ENCODE measurements at regions not wholly inside any gene's neighbourhood (a gene's known extent, or its start where the extent isn't known, plus 50 kb on each side); places are given as distances from the start of the nearest gene placed in this dataset.

GRCh38 chr12:90124914-90125313, 416.3 kb upstream of the ATP2B1 start:
- Mint-ChIP-seq H3K9me3 (peaks cover 16% of the 10 kb centered on the region), H3K36me3 (ENCODE audit: low read depth) (no peaks in the 10 kb centered on the region), H3K4me3 (no peak overlapping the region), H3K4me1 (ENCODE audit: low read depth) (no peaks in the 10 kb centered on the region), H3K27me3 (ENCODE audit: low read depth) (no peaks in the 10 kb centered on the region), H3K27ac (no peak overlapping the region)

- Mint-ChIP-seq H3K4me1 (ENCODE audit: low read depth) (no peaks in the 10 kb centered on the region), H3K27ac (no peak overlapping the region), H3K36me3 (ENCODE audit: low read depth) (no peaks in the 10 kb centered on the region), H3K4me3 (no peak overlapping the region), H3K9me3 (peaks cover 22% of the 10 kb centered on the region), H3K27me3 (ENCODE audit: low read depth) (no peaks in the 10 kb centered on the region)
These were observed 415.7 kb upstream of the ATP2B1 start for GRCh38 chr12:90124289-90124688.

GRCh38 chr12:90122681-90123080, 414.0 kb upstream of the ATP2B1 start:
- H3K36me3 Mint-ChIP-seq (ENCODE audit: low read depth): no peaks in the 10 kb centered on the region
- no peaks in the 10 kb centered on the region for H3K4me1 Mint-ChIP-seq (ENCODE audit: low read depth)
- no peak overlapping the region for H3K4me3 Mint-ChIP-seq
- no peaks in the 10 kb centered on the region for H3K27me3 Mint-ChIP-seq (ENCODE audit: low read depth)
- H3K27ac Mint-ChIP-seq: no peak overlapping the region
- H3K9me3 Mint-ChIP-seq: peaks cover 31% of the 10 kb centered on the region

- Mint-ChIP-seq H3K36me3 (ENCODE audit: low read depth) (no peaks in the 10 kb centered on the region), H3K27me3 (ENCODE audit: low read depth) (no peaks in the 10 kb centered on the region), H3K27ac (no peak overlapping the region), H3K9me3 (peaks cover 31% of the 10 kb centered on the region), H3K4me3 (no peak overlapping the region), H3K4me1 (ENCODE audit: low read depth) (no peaks in the 10 kb centered on the region)
These were observed 412.0 kb upstream of the ATP2B1 start for GRCh38 chr12:90120627-90121026.

GRCh38 chr12:90112666-90113065, 404.0 kb upstream of the ATP2B1 start:
- no peaks in the 10 kb centered on the region for H3K4me1 Mint-ChIP-seq (ENCODE audit: low read depth)
- H3K9me3 Mint-ChIP-seq: no peaks in the 10 kb centered on the region
- no peaks in the 10 kb centered on the region for H3K36me3 Mint-ChIP-seq (ENCODE audit: low read depth)
- no peak overlapping the region for H3K4me3 Mint-ChIP-seq
- H3K27ac Mint-ChIP-seq: no peak overlapping the region
- H3K27me3 Mint-ChIP-seq (ENCODE audit: low read depth): no peaks in the 10 kb centered on the region

GRCh38 chr12:90111791-90112580, 403.3 kb upstream of the ATP2B1 start:
- Mint-ChIP-seq H3K9me3 (no peaks in the 10 kb centered on the region), H3K4me1 (ENCODE audit: low read depth) (no peaks in the 10 kb centered on the region), H3K27me3 (ENCODE audit: low read depth) (no peaks in the 10 kb centered on the region), H3K4me3 (no peak overlapping the region), H3K27ac (no peak overlapping the region), H3K36me3 (ENCODE audit: low read depth) (no peaks in the 10 kb centered on the region)

GRCh38 chr12:90106568-90106967, 397.9 kb upstream of the ATP2B1 start:
- H3K4me3 Mint-ChIP-seq: no peak overlapping the region
- no peaks in the 10 kb centered on the region for H3K9me3 Mint-ChIP-seq
- peaks cover 8% of the 10 kb centered on the region for H3K27me3 Mint-ChIP-seq (ENCODE audit: low read depth)
- peaks cover 6% of the 10 kb centered on the region for H3K4me1 Mint-ChIP-seq (ENCODE audit: low read depth)
- H3K27ac Mint-ChIP-seq: no peak overlapping the region
- H3K36me3 Mint-ChIP-seq (ENCODE audit: low read depth): no peaks in the 10 kb centered on the region

- Mint-ChIP-seq H3K4me3 (no peak overlapping the region), H3K36me3 (ENCODE audit: low read depth) (no peaks in the 10 kb centered on the region), H3K4me1 (ENCODE audit: low read depth) (peaks cover 7% of the 10 kb centered on the region), H3K27ac (no peak overlapping the region), H3K27me3 (ENCODE audit: low read depth) (peaks cover 8% of the 10 kb centered on the region), H3K9me3 (no peaks in the 10 kb centered on the region)
These were observed 394.5 kb upstream of the ATP2B1 start for GRCh38 chr12:90102957-90103652.

GRCh38 chr12:90100579-90100978, 391.9 kb upstream of the ATP2B1 start:
- peaks cover 10% of the 10 kb centered on the region for H3K4me1 Mint-ChIP-seq (ENCODE audit: low read depth)
- no peaks in the 10 kb centered on the region for H3K9me3 Mint-ChIP-seq
- peaks cover 8% of the 10 kb centered on the region for H3K27me3 Mint-ChIP-seq (ENCODE audit: low read depth)
- no peaks in the 10 kb centered on the region for H3K36me3 Mint-ChIP-seq (ENCODE audit: low read depth)
- no peak overlapping the region for H3K27ac Mint-ChIP-seq
- H3K4me3 Mint-ChIP-seq: no peak overlapping the region

- no peak overlapping the region for H3K27ac Mint-ChIP-seq
- H3K27me3 Mint-ChIP-seq (ENCODE audit: low read depth): peaks cover 8% of the 10 kb centered on the region
- no peaks in the 10 kb centered on the region for H3K9me3 Mint-ChIP-seq
- no peak overlapping the region for H3K4me3 Mint-ChIP-seq
- peaks cover 10% of the 10 kb centered on the region for H3K4me1 Mint-ChIP-seq (ENCODE audit: low read depth)
- no peaks in the 10 kb centered on the region for H3K36me3 Mint-ChIP-seq (ENCODE audit: low read depth)
These were observed 390.6 kb upstream of the ATP2B1 start for GRCh38 chr12:90099288-90099687.

GRCh38 chr12:90098132-90098779, 389.6 kb upstream of the ATP2B1 start:
- Mint-ChIP-seq H3K27me3 (ENCODE audit: low read depth) (peaks cover 4% of the 10 kb centered on the region), H3K9me3 (no peaks in the 10 kb centered on the region), H3K36me3 (ENCODE audit: low read depth) (no peaks in the 10 kb centered on the region), H3K4me1 (ENCODE audit: low read depth) (peaks cover 9% of the 10 kb centered on the region), H3K4me3 (no peak overlapping the region), H3K27ac (no peak overlapping the region)

- Mint-ChIP-seq H3K4me1 (ENCODE audit: low read depth) (peaks cover 17% of the 10 kb centered on the region), H3K9me3 (no peaks in the 10 kb centered on the region), H3K4me3 (no peak overlapping the region), H3K27ac (no peak overlapping the region), H3K27me3 (ENCODE audit: low read depth) (no peaks in the 10 kb centered on the region), H3K36me3 (ENCODE audit: low read depth) (no peaks in the 10 kb centered on the region)
These were observed 383.2 kb upstream of the ATP2B1 start for GRCh38 chr12:90091809-90092208.

- Mint-ChIP-seq H3K4me3 (no peak overlapping the region), H3K27ac (no peak overlapping the region), H3K27me3 (ENCODE audit: low read depth) (no peaks in the 10 kb centered on the region), H3K36me3 (ENCODE audit: low read depth) (no peaks in the 10 kb centered on the region), H3K9me3 (no peaks in the 10 kb centered on the region), H3K4me1 (ENCODE audit: low read depth) (peaks cover 19% of the 10 kb centered on the region)
These were observed 382.5 kb upstream of the ATP2B1 start for GRCh38 chr12:90090929-90091651.

- H3K9me3 Mint-ChIP-seq: no peaks in the 10 kb centered on the region
- peaks cover 13% of the 10 kb centered on the region for H3K4me1 Mint-ChIP-seq (ENCODE audit: low read depth)
- no peak overlapping the region for H3K27ac Mint-ChIP-seq
These were observed 377.6 kb upstream of the ATP2B1 start for GRCh38 chr12:90086281-90086680.

More at GRCh38 chr12:90086281-90086680, 377.6 kb upstream of the ATP2B1 start:
- Mint-ChIP-seq H3K4me3 (no peak overlapping the region), H3K27me3 (ENCODE audit: low read depth) (no peaks in the 10 kb centered on the region), H3K36me3 (ENCODE audit: low read depth) (no peaks in the 10 kb centered on the region)

All from T-helper 1 cell treated with Interleukin-12 subunit alpha and Interleukin-12 subunit beta and Interleukin-4 antibody, amounts not matched to agents 30 μg/mL and 1 μg/mL, for 36 hours (primary cell).